ENCODE measurements at regions not wholly inside any gene's neighbourhood (a gene's known extent, or its start where the extent isn't known, plus 50 kb on each side); places are given as distances from the start of the nearest gene placed in this dataset.

DNA sequence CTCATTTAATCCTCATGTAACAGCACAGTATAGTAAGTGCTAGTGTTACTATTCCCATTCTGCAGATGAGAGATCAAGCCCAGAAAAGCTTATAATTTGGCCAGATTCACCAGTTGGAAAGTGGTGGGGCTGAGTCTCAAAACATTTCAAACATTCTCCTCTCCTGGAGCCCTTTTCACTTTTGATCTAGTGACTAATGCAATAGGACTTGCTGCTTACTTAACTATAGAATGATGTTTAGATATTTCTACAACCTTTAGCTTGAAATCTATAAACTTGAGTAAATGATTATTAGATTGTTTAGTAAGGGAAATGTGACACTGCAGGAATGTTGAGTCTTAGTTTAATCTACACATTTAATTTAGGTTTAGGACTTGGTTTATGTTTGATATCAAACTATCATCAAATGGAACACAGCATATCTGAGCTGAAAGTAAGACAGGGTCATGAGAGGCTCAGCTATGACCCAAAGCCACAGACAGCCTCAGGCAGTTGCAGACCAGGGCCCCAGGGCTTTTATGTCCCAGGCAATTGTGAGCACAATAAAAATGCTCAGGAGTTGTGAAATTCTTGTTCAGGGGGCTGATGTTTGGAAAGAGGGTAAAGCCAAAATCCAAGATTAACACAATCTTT, 199.5 kb upstream of the HS3ST1 start:
- POLR2A ChIA-PET (ENCODE audit: unreplicated experiment): no interaction called here
- Histone ChIP-seq H4K20me1 (ENCODE audit: low read length) (no peaks in the 10 kb centered on the region), H3K9ac (ENCODE audit: low read length) (no peak overlapping the region), H3K4me3 (ENCODE audit: low read length) (no peak overlapping the region), H3K4me2 (ENCODE audit: low read length) (peak overlapping the region; percentile 27; the same call in 1 of the 2 replicates), H3K27me3 (ENCODE audit: low read length) (no peaks in the 10 kb centered on the region), H3K9me3 (ENCODE audit: low read length) (no peaks in the 10 kb centered on the region), H3K79me2 (ENCODE audit: low read length) (no peaks in the 10 kb centered on the region), H3K9me2 (replicated peaks; ENCODE audit: low read length) (no peaks in the 10 kb centered on the region), H3K27ac (ENCODE audit: low read length) (peak overlapping the region; percentile 63), H2AFZ (ENCODE audit: low read length) (no peak overlapping the region), H3F3A (ENCODE audit: low read length, unreplicated experiment) (peaks cover 3% of the 10 kb centered on the region), H3K36me3 (ENCODE audit: low read depth, low read length) (no peaks in the 10 kb centered on the region), H3K4me1 (ENCODE audit: insufficient read depth, low read length) (peaks cover 82% of the 10 kb centered on the region)
- intact Hi-C loops (cut with micrococcal nuclease): loop anchor here (10.0 kb wide), 1 partner anchor 1043 kb away; no protein-coding TSS in a partner anchor
- DNase-seq: peak; percentile 58
- 0 out of 2 replicates have a peak, but pooled peaks have one; percentile 7 for ATAC-seq
- CTCF ChIA-PET: interaction anchor here (1.2 kb wide), 1 partner anchor 130 kb away, joined by 3 read pairs; no protein-coding TSS in a partner anchor
- no TSS peak for BruUV-seq (replicated peaks)
- TF ChIP-seq EZH2phosphoT487 (IDR thresholded peaks at IDR 0.05; ENCODE audit: borderline replicate concordance, low read length) (no peak), EZH2 (IDR thresholded peaks at IDR 0.05; ENCODE audit: low read length, unreplicated experiment) (no peak)
- TF ChIP-seq, protein P1, sequence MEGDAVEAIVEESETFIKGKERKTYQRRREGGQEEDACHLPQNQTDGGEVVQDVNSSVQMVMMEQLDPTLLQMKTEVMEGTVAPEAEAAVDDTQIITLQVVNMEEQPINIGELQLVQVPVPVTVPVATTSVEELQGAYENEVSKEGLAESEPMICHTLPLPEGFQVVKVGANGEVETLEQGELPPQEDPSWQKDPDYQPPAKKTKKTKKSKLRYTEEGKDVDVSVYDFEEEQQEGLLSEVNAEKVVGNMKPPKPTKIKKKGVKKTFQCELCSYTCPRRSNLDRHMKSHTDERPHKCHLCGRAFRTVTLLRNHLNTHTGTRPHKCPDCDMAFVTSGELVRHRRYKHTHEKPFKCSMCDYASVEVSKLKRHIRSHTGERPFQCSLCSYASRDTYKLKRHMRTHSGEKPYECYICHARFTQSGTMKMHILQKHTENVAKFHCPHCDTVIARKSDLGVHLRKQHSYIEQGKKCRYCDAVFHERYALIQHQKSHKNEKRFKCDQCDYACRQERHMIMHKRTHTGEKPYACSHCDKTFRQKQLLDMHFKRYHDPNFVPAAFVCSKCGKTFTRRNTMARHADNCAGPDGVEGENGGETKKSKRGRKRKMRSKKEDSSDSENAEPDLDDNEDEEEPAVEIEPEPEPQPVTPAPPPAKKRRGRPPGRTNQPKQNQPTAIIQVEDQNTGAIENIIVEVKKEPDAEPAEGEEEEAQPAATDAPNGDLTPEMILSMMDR (conservative IDR thresholded peaks at IDR 0.05; ENCODE audit: low read depth, low read length): no peak

DNA sequence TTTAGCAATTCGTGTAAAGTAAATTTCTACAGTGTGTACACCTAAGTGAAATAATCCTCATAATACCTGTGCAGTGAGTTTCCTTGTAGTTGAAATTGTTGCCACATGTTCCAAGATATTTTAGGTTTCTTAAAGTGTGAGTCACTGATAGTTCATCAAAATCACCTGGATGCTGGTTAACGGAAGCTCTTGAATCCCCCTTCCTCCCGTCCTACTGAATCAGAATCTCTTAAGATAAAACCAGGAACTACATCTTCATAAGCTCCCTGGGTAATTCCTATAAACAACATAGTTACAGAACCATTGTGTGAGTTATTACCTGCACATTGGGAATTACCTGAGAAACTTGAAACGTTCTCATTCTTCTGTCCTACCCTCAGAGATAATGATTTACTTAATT, 197.4 kb upstream of the HS3ST1 start:
- Histone ChIP-seq H3K9me2 (replicated peaks; ENCODE audit: low read length) (no peaks in the 10 kb centered on the region), H3K27me3 (ENCODE audit: low read length) (no peaks in the 10 kb centered on the region), H4K20me1 (ENCODE audit: low read length) (no peaks in the 10 kb centered on the region), H2AFZ (ENCODE audit: low read length) (no peak overlapping the region), H3K9ac (ENCODE audit: low read length) (peak overlapping the region; percentile 26; the same call in 1 of the 2 replicates), H3K36me3 (ENCODE audit: low read depth, low read length) (no peaks in the 10 kb centered on the region), H3K9me3 (ENCODE audit: low read length) (no peaks in the 10 kb centered on the region), H3K27ac (ENCODE audit: low read length) (peak overlapping the region; percentile 82), H3K4me1 (ENCODE audit: insufficient read depth, low read length) (peaks cover 66% of the 10 kb centered on the region), H3K4me2 (ENCODE audit: low read length) (peak overlapping the region; percentile 35; the same call in 1 of the 2 replicates), H3F3A (ENCODE audit: low read length, unreplicated experiment) (peaks cover 3% of the 10 kb centered on the region), H3K79me2 (ENCODE audit: low read length) (no peaks in the 10 kb centered on the region), H3K4me3 (ENCODE audit: low read length) (no peak overlapping the region)
- BruUV-seq (replicated peaks): no TSS peak
- POLR2A ChIA-PET (ENCODE audit: unreplicated experiment): no interaction called here
- intact Hi-C loops (cut with micrococcal nuclease): loop anchor here (10.0 kb wide), 1 partner anchor 1041 kb away; no protein-coding TSS in a partner anchor
- DNase-seq (peak; percentile 73), ATAC-seq (no peak)
- CTCF ChIA-PET: no interaction called here
- no peak for TF ChIP-seq EZH2phosphoT487 (IDR thresholded peaks at IDR 0.05; ENCODE audit: borderline replicate concordance, low read length)

GRCh38 chr4:11625211-11625610, 196.5 kb upstream of the HS3ST1 start:
- Histone ChIP-seq H3K36me3 (ENCODE audit: low read depth, low read length) (no peaks in the 10 kb centered on the region), H3K27ac (ENCODE audit: low read length) (peak overlapping the region; percentile 82), H4K20me1 (ENCODE audit: low read length) (no peaks in the 10 kb centered on the region), H3K4me2 (ENCODE audit: low read length) (0 out of 2 replicates have a peak overlapping the region, but pooled peaks have one; percentile 35), H3K4me1 (ENCODE audit: insufficient read depth, low read length) (peaks cover 66% of the 10 kb centered on the region), H3K4me3 (ENCODE audit: low read length) (no peak overlapping the region), H3K79me2 (ENCODE audit: low read length) (no peaks in the 10 kb centered on the region), H3K9ac (ENCODE audit: low read length) (no peak overlapping the region; the same call in 1 of the 2 replicates), H3K9me3 (ENCODE audit: low read length) (no peaks in the 10 kb centered on the region), H3F3A (ENCODE audit: low read length, unreplicated experiment) (peaks cover 3% of the 10 kb centered on the region), H3K9me2 (replicated peaks; ENCODE audit: low read length) (no peaks in the 10 kb centered on the region), H2AFZ (ENCODE audit: low read length) (no peak overlapping the region), H3K27me3 (ENCODE audit: low read length) (no peaks in the 10 kb centered on the region)
- CTCF ChIA-PET: no interaction called here
- DNase-seq (no peak), ATAC-seq (no peak)
- intact Hi-C loops (cut with micrococcal nuclease): loop anchor here (10.0 kb wide), 1 partner anchor 1040 kb away; no protein-coding TSS in a partner anchor
- BruUV-seq (replicated peaks): no TSS peak
- TF ChIP-seq EZH2phosphoT487 (IDR thresholded peaks at IDR 0.05; ENCODE audit: borderline replicate concordance, low read length): no peak
- no peak for TF ChIP-seq EZH2 (IDR thresholded peaks at IDR 0.05; ENCODE audit: low read length, unreplicated experiment)
- TF ChIP-seq, protein P1 (conservative IDR thresholded peaks at IDR 0.05; ENCODE audit: low read depth, low read length): no peak
- POLR2A ChIA-PET (ENCODE audit: unreplicated experiment): no interaction called here

Data from PC-3 (cell line).